T47D (cell line): ENCODE measurements at regions not wholly inside any gene's neighbourhood (a gene's known extent, or its start where the extent isn't known, plus 50 kb on each side); places are given as distances from the start of the nearest gene placed in this dataset.

Experiments used
- DNase-seq, 2 experiments: peaks; one replicate each; pipeline versions ENCODE4 v3.0.0 to v3.0.0-alpha.2; 2011 to 2012; ENCODE audit warnings: low read depth in 1 of 2, low spot score in 1 of 2
- JUND ChIP-seq: IDR thresholded peaks from 2 replicates; pipeline ENCODE4 v1.6.1; 2012; ENCODE audit warnings: low read depth
- in situ Hi-C: cut with HindIII; loops from 2 replicates; pipeline ENCODE4 v1.10.0; 2016; ENCODE audit warnings: low sequenced_read_pairs, low pct_unique_long_range_greater_than_20kb

- in situ Hi-C loops, result no loop called here
- DNase-seq, result no peak
- TF ChIP-seq JUND, result no peak
These were observed 392.8 kb upstream of the MEIS1 start for GRCh38 chr2:66041902-66042657.

- no peak for TF ChIP-seq JUND
- in situ Hi-C loops, result no loop called here
- no peak for DNase-seq
These were observed 398.0 kb upstream of the MEIS1 start for GRCh38 chr2:66036948-66037347.

GRCh38 chr2:66034467-66034866 is 400.5 kb upstream of the MEIS1 start:
- in situ Hi-C loops, result no loop called here
- TF ChIP-seq JUND, result no peak
- DNase-seq, result no peak

GRCh38 chr2:66032226-66032775 is 402.6 kb upstream of the MEIS1 start:
- DNase-seq, result no peak
- no peak for TF ChIP-seq JUND
- in situ Hi-C loops, result no loop called here

DNA sequence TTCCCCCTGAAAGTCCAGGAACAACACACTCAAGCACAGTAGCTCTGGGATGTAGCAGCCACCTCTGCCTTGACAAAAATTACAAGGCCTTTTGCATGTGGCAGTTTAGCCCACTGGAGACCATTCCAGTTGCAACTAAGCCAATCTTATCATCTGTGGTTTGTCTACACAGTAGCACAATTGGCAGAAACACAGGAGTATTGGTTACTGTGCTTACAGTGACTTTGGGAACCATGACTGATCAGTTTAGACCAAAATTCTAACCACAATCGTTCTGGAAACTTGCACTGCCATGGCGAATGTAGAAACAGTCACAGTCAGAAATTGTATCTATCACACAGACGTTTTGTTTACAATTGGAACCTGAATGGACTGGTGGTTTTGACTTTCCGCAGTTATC is 403.7 kb upstream of the MEIS1 start:
- in situ Hi-C loops, result no loop called here
- no peak for TF ChIP-seq JUND
- DNase-seq, result no peak

GRCh38 chr2:66030553-66030952 is 404.4 kb upstream of the MEIS1 start:
- peak in 1 of 2 experiments; percentile 13 for DNase-seq
- TF ChIP-seq JUND, result no peak
- in situ Hi-C loops, result no loop called here

GRCh38 chr2:66024391-66024790 is 410.5 kb upstream of the MEIS1 start:
- DNase-seq, result no peak
- in situ Hi-C loops, result no loop called here
- no peak for TF ChIP-seq JUND

DNA sequence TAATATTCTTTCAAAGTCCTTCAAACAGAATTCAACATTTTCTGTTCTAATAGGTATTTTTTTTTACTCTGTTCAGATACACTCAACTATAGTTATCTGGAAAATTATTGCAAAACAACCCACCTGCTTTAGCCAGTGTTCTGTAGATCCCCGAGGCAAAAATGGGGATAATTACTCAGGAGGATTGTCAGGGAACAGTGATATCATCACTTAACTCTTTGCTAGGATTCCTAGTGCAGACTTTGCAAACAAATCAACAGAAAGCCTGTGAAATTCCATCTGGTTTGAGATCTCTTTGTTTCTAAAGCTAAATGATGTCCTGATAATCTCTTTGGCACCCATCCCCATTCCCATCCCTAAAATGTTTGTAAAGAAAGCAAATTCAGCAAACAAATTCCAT is 413.6 kb upstream of the MEIS1 start:
- in situ Hi-C loops, result no loop called here
- no peak for TF ChIP-seq JUND
- peak in 1 of 2 experiments; percentile 15 for DNase-seq

DNA sequence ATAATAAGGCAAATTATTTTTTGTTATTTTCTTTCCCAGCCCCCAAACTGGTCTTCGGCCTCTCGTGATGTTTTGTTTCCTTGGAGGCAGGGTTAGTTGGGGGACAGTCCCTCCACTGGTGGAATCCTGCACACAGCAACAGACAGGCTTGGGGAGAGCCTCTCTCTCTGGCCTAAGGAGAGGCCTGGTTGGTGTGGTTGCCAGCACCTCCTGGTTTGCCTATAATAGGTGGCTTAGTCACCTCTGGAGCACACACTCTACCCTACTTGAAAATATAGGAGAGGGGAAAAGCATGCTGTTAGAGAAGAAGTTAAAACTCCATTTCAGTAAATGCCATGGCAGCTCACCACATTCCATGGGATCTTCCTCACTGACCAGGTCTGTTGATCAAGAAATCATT is 417.2 kb upstream of the MEIS1 start:
- in situ Hi-C loops, result no loop called here
- no peak for DNase-seq
- no peak for TF ChIP-seq JUND

DNA sequence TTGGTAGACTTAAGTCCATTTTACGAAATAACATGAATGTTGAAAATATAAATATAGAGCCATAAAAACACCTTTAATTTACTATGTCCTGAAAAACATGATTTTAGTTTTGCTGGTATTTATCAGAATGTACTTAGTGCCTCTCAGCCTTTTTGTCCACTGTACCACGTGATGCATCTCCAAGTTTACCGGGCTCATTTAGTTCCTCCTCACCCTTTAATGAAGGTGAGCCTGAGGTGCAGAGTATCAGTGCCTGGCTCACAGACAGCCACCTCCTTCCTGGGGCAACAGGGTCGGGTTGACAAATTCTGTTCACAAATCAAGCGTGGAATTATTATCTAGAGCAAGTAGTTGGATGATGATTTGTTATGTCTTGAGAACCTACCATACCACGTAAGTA is 420.5 kb upstream of the MEIS1 start:
- DNase-seq, result no peak
- no peak for TF ChIP-seq JUND
- in situ Hi-C loops, result no loop called here

GRCh38 chr2:66013456-66013855 is 421.5 kb upstream of the MEIS1 start:
- no peak for TF ChIP-seq JUND
- in situ Hi-C loops, result no loop called here

GRCh38 chr2:66003931-66004330 is 431.0 kb upstream of the MEIS1 start:
- TF ChIP-seq JUND, result no peak
- no peak for DNase-seq
- in situ Hi-C loops, result no loop called here

More at GRCh38 chr2:66013456-66013855, 421.5 kb upstream of the MEIS1 start:
- peak; percentile 8 to 28 for DNase-seq

- no peak for TF ChIP-seq JUND
- in situ Hi-C loops, result no loop called here
- DNase-seq, result no peak
These were observed 433.4 kb upstream of the MEIS1 start for GRCh38 chr2:66001538-66001937.

DNA sequence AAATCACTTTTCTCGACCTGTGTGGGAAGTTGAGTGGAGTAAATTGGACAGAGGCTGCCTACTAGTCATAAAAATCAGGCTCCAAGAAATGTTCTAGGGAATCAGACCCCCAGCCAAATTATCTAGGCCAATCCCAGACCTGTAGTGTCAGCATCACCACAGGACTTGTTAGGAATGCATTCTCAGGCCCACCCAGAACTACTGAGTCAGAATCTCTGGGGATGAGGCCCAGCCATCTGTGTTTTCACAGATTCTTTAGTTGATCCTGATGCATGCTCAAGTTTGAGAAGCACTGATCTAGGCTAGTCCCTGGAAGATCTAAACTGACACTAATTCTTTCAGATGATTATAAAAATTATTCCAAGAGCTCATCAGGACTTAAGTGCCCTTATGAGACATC is 434.0 kb upstream of the MEIS1 start:
- TF ChIP-seq JUND, result no peak
- in situ Hi-C loops, result no loop called here
- no peak for DNase-seq
